ENCODE measurements at regions not wholly inside any gene's neighbourhood (a gene's known extent, or its start where the extent isn't known, plus 50 kb on each side); places are given as distances from the start of the nearest gene placed in this dataset.
"Not testable (repeated sequence)": the region's sequence is repeated elsewhere in the genome, so short reads cannot be mapped to it uniquely, and the experiment has no call there.

- H3K27me3 ChIP-seq; H3K4me1 ChIP-seq (replicated peaks in 1 of 2); H3K4me3 ChIP-seq; H3K27ac ChIP-seq; H3K9me3 ChIP-seq (replicated peaks in 1 of 3); intact Hi-C loops (cut with DNase I); H3K36me3 ChIP-seq (replicated peaks in 1 of 2); DNase-seq: not testable (repeated sequence)
- WGBS, 4 donors, result 83 to 93% (median 88%) methylated on average over 6 to 10 of the region's 10 CpGs
Observed at GRCh38 chr7:6979456-6979855, 153.4 kb upstream of the CCZ1B start.

GRCh38 chr7:6982375-6982774, 156.3 kb upstream of the CCZ1B start:
- H3K36me3 ChIP-seq (replicated peaks in 1 of 2); DNase-seq; H3K4me3 ChIP-seq; H3K27ac ChIP-seq; H3K9me3 ChIP-seq (replicated peaks in 1 of 3); H3K27me3 ChIP-seq; intact Hi-C loops (cut with DNase I); H3K4me1 ChIP-seq (replicated peaks in 1 of 2): not testable (repeated sequence)
- WGBS, 4 donors, result 89 to 100% (median 98%) methylated on average over 2 of the region's 2 CpGs

- H3K27me3 ChIP-seq; H3K9me3 ChIP-seq (replicated peaks in 1 of 3); H3K4me3 ChIP-seq; H3K27ac ChIP-seq; H3K4me1 ChIP-seq (replicated peaks in 1 of 2); H3K36me3 ChIP-seq (replicated peaks in 1 of 2); intact Hi-C loops (cut with DNase I); DNase-seq: not testable (repeated sequence)
- 57 to 85% (median 78%) methylated on average over 1 to 4 of the region's 4 CpGs for WGBS, 4 donors
Observed at GRCh38 chr7:6986892-6987291, 160.8 kb upstream of the CCZ1B start.

GRCh38 chr7:6988608-6989007, 162.5 kb upstream of the CCZ1B start:
- not testable (repeated sequence) for H3K36me3 ChIP-seq (replicated peaks in 1 of 2); DNase-seq
- WGBS, 4 donors, result 53 to 82% (median 67%) methylated on average over 6 of the region's 6 CpGs

DNA sequence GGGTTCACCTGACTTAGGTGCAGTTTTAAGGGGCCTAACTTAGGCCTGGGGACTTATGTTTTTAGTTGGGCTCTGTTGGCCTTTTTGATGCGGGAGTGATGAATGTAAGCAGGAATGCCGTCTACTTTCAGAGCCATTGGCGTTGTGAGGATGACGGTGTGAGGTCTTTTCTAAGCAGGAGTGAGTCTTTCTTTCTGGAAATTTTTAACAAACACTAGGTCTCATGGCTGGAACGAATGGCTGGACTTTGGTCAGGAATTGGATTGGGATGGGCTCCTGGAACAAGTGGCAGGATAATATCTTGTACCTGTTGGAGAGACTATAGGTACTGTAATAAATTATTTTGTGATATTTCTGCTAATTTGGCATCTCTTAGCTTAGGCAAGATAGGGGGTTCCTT, 163.9 kb upstream of the CCZ1B start:
- H3K9me3 ChIP-seq (replicated peaks in 1 of 3); H3K4me1 ChIP-seq (replicated peaks in 1 of 2); H3K4me3 ChIP-seq; intact Hi-C loops (cut with DNase I); H3K27me3 ChIP-seq; DNase-seq; H3K27ac ChIP-seq; H3K36me3 ChIP-seq (replicated peaks in 1 of 2): not testable (repeated sequence)
- whole genome bisulfite sequencing, 4 donors, result 82 to 95% (median 90%) methylated on average over 5 of the region's 5 CpGs

More at GRCh38 chr7:6988608-6989007, 162.5 kb upstream of the CCZ1B start:
- H3K27me3 ChIP-seq; H3K4me3 ChIP-seq; intact Hi-C loops (cut with DNase I); H3K27ac ChIP-seq; H3K4me1 ChIP-seq (replicated peaks in 1 of 2); H3K9me3 ChIP-seq (replicated peaks in 1 of 3): not testable (repeated sequence)

DNA sequence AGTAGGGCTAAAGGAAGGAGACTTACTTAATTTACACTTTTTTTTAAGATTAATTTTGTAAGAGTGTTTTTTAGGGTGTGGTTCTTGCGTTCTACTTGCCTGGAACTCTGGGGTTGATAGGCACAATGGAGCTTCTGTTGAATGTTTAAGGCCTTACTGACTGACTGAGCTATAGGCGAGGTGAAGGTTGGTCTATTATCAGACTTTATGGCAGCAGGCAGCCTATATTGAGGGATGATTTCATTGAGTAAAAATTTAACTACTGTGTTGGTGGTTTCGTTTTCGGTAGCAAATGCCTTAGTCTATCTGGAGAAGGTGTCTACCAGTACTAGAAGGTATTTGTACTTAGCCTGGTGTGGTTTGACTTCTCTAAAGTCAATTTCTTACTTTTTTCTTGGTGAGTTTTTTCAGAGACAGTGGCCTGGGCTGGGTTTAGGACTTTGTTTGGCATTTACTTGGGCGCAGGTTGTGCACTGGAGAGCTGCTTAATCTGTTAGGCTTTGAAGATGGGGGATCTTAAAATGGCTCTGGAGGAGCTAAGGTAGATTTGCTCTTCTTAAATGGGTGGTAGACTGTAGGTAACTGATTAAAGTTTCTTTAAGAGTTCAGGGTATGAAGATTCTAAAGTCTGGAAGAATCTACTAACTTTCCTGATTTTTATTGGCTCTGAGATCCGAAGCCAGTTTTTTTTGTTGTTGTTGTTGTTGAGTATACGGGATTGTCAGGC, 164.5 kb upstream of the CCZ1B start:
- H3K9me3 ChIP-seq (replicated peaks in 1 of 3); H3K4me1 ChIP-seq (replicated peaks in 1 of 2); DNase-seq; H3K36me3 ChIP-seq (replicated peaks in 1 of 2); H3K27ac ChIP-seq; H3K4me3 ChIP-seq; H3K27me3 ChIP-seq; intact Hi-C loops (cut with DNase I): not testable (repeated sequence)
- 70 to 81% (median 81%) methylated on average over 7 of the region's 7 CpGs for WGBS, 4 donors

GRCh38 chr7:6991169-6991611, 165.1 kb upstream of the CCZ1B start:
- H3K36me3 ChIP-seq (replicated peaks in 1 of 2); intact Hi-C loops (cut with DNase I); H3K4me3 ChIP-seq; H3K27ac ChIP-seq; H3K27me3 ChIP-seq; H3K9me3 ChIP-seq (replicated peaks in 1 of 3); DNase-seq; H3K4me1 ChIP-seq (replicated peaks in 1 of 2): not testable (repeated sequence)
- 56 to 67% (median 58%) methylated on average over 13 of the region's 13 CpGs for WGBS, 4 donors

- H3K9me3 ChIP-seq (replicated peaks in 1 of 3); H3K27ac ChIP-seq; DNase-seq; H3K4me1 ChIP-seq (replicated peaks in 1 of 2); intact Hi-C loops (cut with DNase I); H3K4me3 ChIP-seq; H3K36me3 ChIP-seq (replicated peaks in 1 of 2); H3K27me3 ChIP-seq: not testable (repeated sequence)
- WGBS, 4 donors, result 54 to 61% (median 57%) methylated on average over 12 of the region's 12 CpGs
Observed at GRCh38 chr7:6991686-6992085, 165.6 kb upstream of the CCZ1B start.

GRCh38 chr7:6992133-6992532, 166.1 kb upstream of the CCZ1B start:
- H3K4me1 ChIP-seq (replicated peaks in 1 of 2); DNase-seq; H3K36me3 ChIP-seq (replicated peaks in 1 of 2); H3K9me3 ChIP-seq (replicated peaks in 1 of 3); H3K4me3 ChIP-seq; H3K27me3 ChIP-seq; H3K27ac ChIP-seq; intact Hi-C loops (cut with DNase I): not testable (repeated sequence)
- 73 to 77% (median 75%) methylated on average over 11 of the region's 11 CpGs for WGBS, 4 donors

- H3K4me3 ChIP-seq; DNase-seq; H3K27me3 ChIP-seq; H3K27ac ChIP-seq; H3K36me3 ChIP-seq (replicated peaks in 1 of 2); H3K4me1 ChIP-seq (replicated peaks in 1 of 2); intact Hi-C loops (cut with DNase I); H3K9me3 ChIP-seq (replicated peaks in 1 of 3): not testable (repeated sequence)
- 83 to 93% (median 90%) methylated on average over 14 to 16 of the region's 16 CpGs for WGBS, 4 donors
Observed at GRCh38 chr7:6995026-6995425, 169.0 kb upstream of the CCZ1B start.

DNA sequence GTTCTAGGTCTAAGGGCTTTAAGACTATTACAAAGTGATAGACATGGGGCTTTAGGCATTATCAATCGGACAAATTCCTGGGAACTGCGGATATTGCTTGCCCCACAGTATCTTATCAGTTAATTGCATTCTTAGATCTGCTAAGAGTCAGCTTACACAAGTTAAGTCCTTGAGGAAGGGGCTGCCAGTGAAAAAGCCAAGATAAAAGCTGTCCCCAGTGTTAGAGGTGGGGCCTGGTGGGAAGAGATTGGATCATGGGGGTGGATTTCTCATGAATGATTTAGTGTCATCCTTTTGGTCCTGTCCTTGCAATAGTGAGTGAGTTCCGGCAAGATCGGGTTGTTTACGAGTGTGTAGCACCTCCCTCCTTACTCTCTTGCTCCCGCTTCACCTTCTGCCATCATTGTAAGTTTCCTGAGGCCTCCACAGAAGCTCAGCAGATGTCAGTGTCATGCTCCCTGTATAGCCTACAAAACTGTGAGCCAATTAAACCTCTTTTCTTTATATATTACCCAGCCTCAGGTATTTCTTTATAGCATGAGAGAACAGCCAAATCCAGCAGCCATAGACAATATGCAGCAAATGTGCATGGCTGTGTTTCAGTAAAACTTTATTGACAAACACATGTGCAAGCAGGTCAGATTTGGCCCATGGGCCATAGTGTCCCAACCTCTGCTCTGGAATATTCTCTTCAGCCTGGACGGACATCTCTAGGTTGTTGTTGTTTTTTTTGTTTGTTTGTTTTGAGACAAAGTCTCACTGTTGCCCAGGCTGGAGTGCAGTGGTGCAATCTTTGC, 169.6 kb upstream of the CCZ1B start:
- H3K36me3 ChIP-seq (replicated peaks in 1 of 2); H3K4me3 ChIP-seq; H3K27me3 ChIP-seq; H3K27ac ChIP-seq; H3K4me1 ChIP-seq (replicated peaks in 1 of 2); DNase-seq; H3K9me3 ChIP-seq (replicated peaks in 1 of 3); intact Hi-C loops (cut with DNase I): not testable (repeated sequence)
- 51 to 66% (median 57%) methylated on average over 7 of the region's 7 CpGs for WGBS, 4 donors

All from adrenal gland (tissue), 9 donors.